HCT116 (cell line): ENCODE measurements at regions not wholly inside any gene's neighbourhood (a gene's known extent, or its start where the extent isn't known, plus 50 kb on each side); places are given as distances from the start of the nearest gene placed in this dataset.

Source experiments
- ATAC-seq: fragments of 200-7000 bp; cut with Tn5 transposase; 2 replicates; pipeline ENCODE4 v1.9.1; 2020; ENCODE audit warnings: mild to moderate bottlenecking, moderate library complexity
- BruUV-seq: library from RNA; stranded (reverse); fragments of 400-500 nt; replicated peaks from 2 replicates; lab custom pipeline; 2021; lab: Mats Ljungman, UMichigan
- CTCF ChIA-PET: fragments of 300-600 bp; sonication (Branson Sonifier 250); formaldehyde crosslinking; loops from one replicate; lab custom pipeline; 2021; ENCODE audit warnings: antibody characterized with exemption; lab: Charles Lee
- POLR2A ChIA-PET: fragments of 300-600, 350-600 bp; sonication (Branson Sonifier 250); formaldehyde crosslinking; loops from one replicate; lab custom pipeline; 2021; ENCODE audit warnings: antibody characterized with exemption; lab: Charles Lee
- RAD21 ChIA-PET, 2 experiments: fragments of 300-600 bp; sonication (Branson Sonifier 250); formaldehyde crosslinking; loops; one replicate each; lab custom pipeline; 2023; ENCODE audit warnings: low total read pairs in 2 of 2; ENCODE audit not compliant: uncharacterized antibody in 2 of 2, unreplicated experiment in 2 of 2, low non-redundant PET in 1 of 2; lab: Charles Lee
- DNase-seq: peaks from one replicate; pipeline ENCODE4 v3.0.0-alpha.2; 2010; ENCODE audit warnings: low read depth, low spot score
- H2AFZ ChIP-seq: fragments of 200-600 bp; shearing (Covaris generic), sonication (generic); 2 replicates; pipeline ENCODE4 v1.6.1; 2017; ENCODE audit warnings: low read depth, mixed run types, mixed read lengths, antibody characterized with exemption, low read length; ENCODE audit not compliant: poor library complexity, severe bottlenecking
- H3K27ac ChIP-seq: 2 replicates; pipeline ENCODE4 v1.5.1; 2012; ENCODE audit warnings: low read depth, low read length
- H3K27me3 ChIP-seq: fragments of 200-600 bp; sonication (generic); 2 replicates; pipeline ENCODE4 v1.6.1; 2016; ENCODE audit warnings: mixed run types, low read length, mixed read lengths; ENCODE audit not compliant: insufficient read depth
- H3K36me3 ChIP-seq, 2 experiments: fragments of 200-500 bp in 1 of 2; fragments of 200-600 bp in 1 of 2; sonication (Bioruptor generic) in 1 of 2; sonication (generic) in 1 of 2; 2 replicates each; pipeline versions ENCODE4 v1.5.1 to v1.6.1; 2014 to 2016; ENCODE audit warnings: low read length in 2 of 2, inconsistent platforms in 1 of 2, mixed read lengths in 1 of 2, mixed run types in 1 of 2; ENCODE audit not compliant: insufficient read depth in 2 of 2, control insufficient read depth in 1 of 2
- H3K4me1 ChIP-seq, 2 experiments: fragments of 200-600 bp in 1 of 2; sonication (generic) in 1 of 2; 2 replicates each; pipeline versions ENCODE4 v1.5.1 to v1.6.1; 2012 to 2017; ENCODE audit warnings: low read length in 2 of 2, inconsistent platforms in 1 of 2, mild to moderate bottlenecking in 1 of 2, mixed read lengths in 1 of 2, mixed run types in 1 of 2, moderate library complexity in 1 of 2; ENCODE audit not compliant: insufficient read depth in 2 of 2, control insufficient read depth in 1 of 2
- H3K4me2 ChIP-seq: fragments of 200-600 bp; sonication (generic); 2 replicates; pipeline ENCODE4 v1.6.1; 2017; ENCODE audit warnings: mixed run types, low read length, mixed read lengths
- H3K4me3 ChIP-seq, 2 experiments: fragments of 200-600 bp in 1 of 2; sonication (generic) in 1 of 2; replicated peaks in 1 of 2; 2 replicates each; pipeline ENCODE4 v1.5.1; 2011 to 2016; ENCODE audit warnings: low read length in 2 of 2, control low read depth in 1 of 2, low read depth in 1 of 2, mild to moderate bottlenecking in 1 of 2, mixed read lengths in 1 of 2, mixed run types in 1 of 2
- H3K79me2 ChIP-seq: fragments of 200-600 bp; sonication (generic); 2 replicates; pipeline ENCODE4 v1.6.1; 2017; ENCODE audit warnings: mild to moderate bottlenecking, mixed run types, low read length, moderate library complexity, mixed read lengths; ENCODE audit not compliant: insufficient read depth
- H3K9ac ChIP-seq: fragments of 200-600 bp; sonication (generic); 2 replicates; pipeline ENCODE4 v1.6.1; 2016; ENCODE audit warnings: low read length, mixed read lengths
- H3K9me2 ChIP-seq: fragments of 200-600 bp; sonication (generic), shearing (Covaris generic); 2 replicates; pipeline ENCODE4 v1.6.1; 2017; ENCODE audit warnings: mixed run types, mild to moderate bottlenecking, moderate library complexity; ENCODE audit not compliant: insufficient read depth
- H3K9me3 ChIP-seq, 2 experiments: fragments of 200-500 bp in 1 of 2; fragments of 200-600 bp in 1 of 2; sonication (Bioruptor generic) in 1 of 2; sonication (generic) in 1 of 2; 2 replicates each; pipeline ENCODE4 v1.6.1; 2014 to 2017; ENCODE audit warnings: low read length in 2 of 2, mixed read lengths in 2 of 2, inconsistent platforms in 1 of 2, low read depth in 1 of 2, mild to moderate bottlenecking in 1 of 2, mixed run types in 1 of 2, moderate library complexity in 1 of 2; ENCODE audit not compliant: control insufficient read depth in 1 of 2, insufficient read depth in 1 of 2
- H4K20me1 ChIP-seq: fragments of 200-600 bp; sonication (generic), shearing (Covaris generic); 2 replicates; pipeline ENCODE4 v1.6.1; 2017; ENCODE audit warnings: mixed run types, mild to moderate bottlenecking, moderate library complexity; ENCODE audit not compliant: insufficient read depth
- CBX3 ChIP-seq: IDR thresholded peaks from 2 replicates; pipeline ENCODE4 v1.6.1; 2012; ENCODE audit warnings: low read depth
- CTCF ChIP-seq, 3 experiments: fragments of 200-600 bp in 1 of 3; sonication (generic) in 1 of 3; IDR thresholded peaks in 2 of 3; conservative IDR thresholded peaks in 1 of 3; 2 replicates each; pipeline ENCODE4 v1.5.1; 2012 to 2017; ENCODE audit warnings: low read depth in 2 of 3, low read length in 2 of 3, antibody characterized with exemption in 1 of 3, borderline replicate concordance in 1 of 3, control low read depth in 1 of 3, mild to moderate bottlenecking in 1 of 3, mixed read lengths in 1 of 3, mixed run types in 1 of 3, moderate library complexity in 1 of 3; ENCODE audit not compliant: insufficient read depth in 1 of 3
- EZH2phosphoT487 ChIP-seq: fragments of 200-600 bp; IDR thresholded peaks from 2 replicates; pipeline ENCODE4 v1.6.1; 2018; ENCODE audit warnings: antibody characterized with exemption, borderline replicate concordance
- FOSL1 ChIP-seq: IDR thresholded peaks from 2 replicates; pipeline ENCODE4 v1.6.1; 2012; ENCODE audit warnings: low read depth
- JUND ChIP-seq: IDR thresholded peaks from 2 replicates; pipeline ENCODE4 v1.6.1; 2012
- MAX ChIP-seq: IDR thresholded peaks from 2 replicates; pipeline ENCODE4 v1.6.1; 2012
- POLR2AphosphoS5 ChIP-seq: IDR thresholded peaks from 2 replicates; pipeline ENCODE4 v1.6.1; 2011; ENCODE audit warnings: mild to moderate bottlenecking, low read depth, low read length, moderate library complexity
- RAD21 ChIP-seq: IDR thresholded peaks from 2 replicates; pipeline ENCODE4 v1.6.1; 2012; ENCODE audit warnings: low read depth, mild to moderate bottlenecking
- REST ChIP-seq: IDR thresholded peaks from 2 replicates; pipeline ENCODE4 v1.6.1; 2012; ENCODE audit warnings: low read depth
- SRF ChIP-seq: IDR thresholded peaks from 2 replicates; pipeline ENCODE4 v1.6.1; 2012; ENCODE audit warnings: low read depth
- TCF7L2 ChIP-seq: IDR thresholded peaks from 2 replicates; pipeline ENCODE4 v1.7.0; 2011; ENCODE audit warnings: borderline replicate concordance, inconsistent platforms; ENCODE audit not compliant: insufficient read depth, insufficient read length; ENCODE audit errors: extremely low read depth
- ZBTB33 ChIP-seq: IDR thresholded peaks from 2 replicates; pipeline ENCODE4 v1.6.1; 2011; ENCODE audit warnings: mild to moderate bottlenecking, low read length, moderate library complexity; ENCODE audit not compliant: insufficient replicate concordance; ENCODE audit errors: extremely low read depth
- ZFX ChIP-seq: fragments of 450-650 bp; IDR thresholded peaks from 2 replicates; pipeline ENCODE4 v1.6.1; 2017
- ZNF274 ChIP-seq: fragments of 200-500 bp; sonication (Bioruptor generic); IDR thresholded peaks from 2 replicates; pipeline ENCODE4 v1.6.1; 2014; ENCODE audit warnings: mild to moderate bottlenecking, low read depth, low read length, inconsistent platforms
- intact Hi-C: fragments of 100-400 bp; cut with micrococcal nuclease; formaldehyde crosslinking; loops from 2 replicates; pipeline ENCODE4 v1.10.0; 2022
- TF ChIP-seq, protein P1 (sequence below): IDR thresholded peaks from 2 replicates; pipeline ENCODE4 v1.6.1; 2012

- TF ChIP-seq REST: no peak
- TF ChIP-seq MAX: no peak
- no peak for TF ChIP-seq ZFX
- TF ChIP-seq EZH2phosphoT487: no peak
- no peak for TF ChIP-seq RAD21
- peak; percentile 48 for TF ChIP-seq FOSL1
- no peak for TF ChIP-seq ZNF274
- no peak for TF ChIP-seq ZBTB33
- no peak for TF ChIP-seq POLR2AphosphoS5
Observed at GRCh38 chr4:138952411-138952810, 63.2 kb upstream of the NOCT start (continued).

GRCh38 chr4:138951764-138952163 is 63.8 kb upstream of the NOCT start:
- CTCF ChIA-PET: interaction anchor here (0.9 kb wide), 1 partner anchor 80 kb away, joined by 4 read pairs; no protein-coding TSS in a partner anchor
- no peak for TF ChIP-seq CTCF (IDR thresholded peaks at IDR 0.05 in 2 of 3, conservative IDR thresholded peaks at IDR 0.05 in 1 of 3; ENCODE audit: borderline replicate concordance in 1 of 3, insufficient read depth in 1 of 3, low read depth in 2 of 3, low read length in 2 of 3)
- no peak for TF ChIP-seq TCF7L2
- no peak for TF ChIP-seq SRF
- TF ChIP-seq RAD21: no peak
- TF ChIP-seq, protein P1, sequence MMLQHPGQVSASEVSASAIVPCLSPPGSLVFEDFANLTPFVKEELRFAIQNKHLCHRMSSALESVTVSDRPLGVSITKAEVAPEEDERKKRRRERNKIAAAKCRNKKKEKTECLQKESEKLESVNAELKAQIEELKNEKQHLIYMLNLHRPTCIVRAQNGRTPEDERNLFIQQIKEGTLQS: no peak
- TF ChIP-seq JUND: no peak
- no peak for TF ChIP-seq ZNF274
- TF ChIP-seq CBX3: no peak

More at GRCh38 chr4:138951764-138952163, 63.8 kb upstream of the NOCT start:
- no peak overlapping the region for H3K9ac ChIP-seq
- POLR2A ChIA-PET: interaction anchor here (1.4 kb wide), 1 partner anchor 62 kb away, joined by 3 read pairs; no protein-coding TSS in a partner anchor
- DNase-seq: no peak
- H3K79me2 ChIP-seq: no peaks in the 10 kb centered on the region
- intact Hi-C loops: no loop called here
- H2AFZ ChIP-seq: no peak overlapping the region
- no peaks in the 10 kb centered on the region for H3K27me3 ChIP-seq
- no peaks in the 10 kb centered on the region for H3K36me3 ChIP-seq
- H4K20me1 ChIP-seq: no peaks in the 10 kb centered on the region
- ATAC-seq: no peak
- H3K4me2 ChIP-seq: no peak overlapping the region
- H3K4me3 ChIP-seq: no peak overlapping the region
- H3K9me3 ChIP-seq: no peaks in the 10 kb centered on the region
- H3K4me1 ChIP-seq: peaks cover 0 to 13% of the 10 kb centered on the region in 2 experiments; a peak in 2 of 4 replicates
- BruUV-seq: no TSS peak
- RAD21 ChIA-PET: no interaction called here
- no peaks in the 10 kb centered on the region for H3K9me2 ChIP-seq
- no peak overlapping the region for H3K27ac ChIP-seq
